ENCODE measurements at regions not wholly inside any gene's neighbourhood (a gene's known extent, or its start where the extent isn't known, plus 50 kb on each side); places are given as distances from the start of the nearest gene placed in this dataset.
"Not testable (repeated sequence)": the region's sequence is repeated elsewhere in the genome, so short reads cannot be mapped to it uniquely, and the experiment has no call there.

GRCh38 chr1:171397851-171398469 is 84.0 kb downstream of the FMO4 start:
- no peak for TF ChIP-seq CTCF (IDR thresholded peaks at IDR 0.05; ENCODE audit: low read depth, low read length, missing control alignments)
- in situ Hi-C loops (cut with HindIII; ENCODE audit: low sequenced_read_pairs), result no loop called here
- no peak overlapping the region for H3K4me3 ChIP-seq (ENCODE audit: low read depth, low read length)
- no peak for DNase-seq (ENCODE audit: low read depth)

GRCh38 chr1:171403393-171403792 is 81.9 kb upstream of the PRRC2C start:
- no peak for DNase-seq (ENCODE audit: low read depth)
- no peak for TF ChIP-seq CTCF (IDR thresholded peaks at IDR 0.05; ENCODE audit: low read depth, low read length, missing control alignments)
- in situ Hi-C loops (cut with HindIII; ENCODE audit: low sequenced_read_pairs), result no loop called here

GRCh38 chr1:171405391-171405714 is 80.0 kb upstream of the PRRC2C start:
- no peak for TF ChIP-seq CTCF (IDR thresholded peaks at IDR 0.05; ENCODE audit: low read depth, low read length, missing control alignments)
- no peak for DNase-seq (ENCODE audit: low read depth)
- in situ Hi-C loops (cut with HindIII; ENCODE audit: low sequenced_read_pairs), result no loop called here

More at GRCh38 chr1:171403393-171403792, 81.9 kb upstream of the PRRC2C start:
- no peak overlapping the region for H3K4me3 ChIP-seq (ENCODE audit: low read depth, low read length)

DNA sequence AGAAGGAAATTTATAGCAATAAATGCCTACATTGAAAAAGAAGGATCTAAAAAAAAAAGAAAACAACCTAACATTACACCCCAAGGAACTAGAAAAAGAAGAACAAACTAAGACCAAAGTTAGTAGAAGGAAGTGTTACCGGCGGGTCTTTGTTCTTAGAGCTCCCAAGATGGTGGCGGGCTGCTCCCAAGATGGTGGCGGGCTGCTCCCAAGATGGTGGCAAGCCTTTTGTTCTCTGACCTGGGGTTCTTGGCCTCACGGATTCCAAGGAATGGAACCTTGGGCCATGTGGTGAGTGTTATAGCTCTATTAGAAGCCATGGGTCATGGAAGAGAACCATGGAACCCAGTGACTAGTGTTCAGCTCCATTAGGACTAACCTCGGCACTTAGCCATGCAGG is 71.8 kb upstream of the PRRC2C start:
- DNase-seq (ENCODE audit: low read depth); H3K4me3 ChIP-seq (ENCODE audit: low read depth, low read length); in situ Hi-C loops (cut with HindIII; ENCODE audit: low sequenced_read_pairs): not testable (repeated sequence)

More at GRCh38 chr1:171405391-171405714, 80.0 kb upstream of the PRRC2C start:
- no peak overlapping the region for H3K4me3 ChIP-seq (ENCODE audit: low read depth, low read length)

GRCh38 chr1:171418546-171418945 is 66.8 kb upstream of the PRRC2C start:
- H3K4me3 ChIP-seq (ENCODE audit: low read depth, low read length), result no peak overlapping the region
- TF ChIP-seq CTCF (IDR thresholded peaks at IDR 0.05; ENCODE audit: low read depth, low read length, missing control alignments), result no peak
- in situ Hi-C loops (cut with HindIII; ENCODE audit: low sequenced_read_pairs), result no loop called here
- DNase-seq (ENCODE audit: low read depth), result no peak

DNA sequence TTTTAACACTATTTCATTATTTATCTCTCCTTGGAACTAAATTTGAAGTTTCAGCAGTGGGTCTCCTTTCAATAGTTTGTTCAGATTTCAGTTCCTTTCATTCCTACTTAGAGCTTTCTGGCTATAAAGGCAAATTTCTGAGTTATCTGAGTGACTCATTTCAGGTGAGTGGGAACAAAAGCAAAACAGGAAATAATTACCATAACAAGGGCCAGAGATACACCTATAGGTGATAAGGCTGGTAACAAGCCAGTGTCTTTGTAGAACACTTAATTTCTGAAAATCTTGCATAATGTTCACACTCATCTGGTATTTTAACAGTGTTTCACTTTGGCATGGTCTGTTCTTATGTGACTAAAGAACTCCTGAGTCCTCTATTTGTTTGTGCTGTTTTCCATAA is 64.5 kb upstream of the PRRC2C start:
- no peak for TF ChIP-seq CTCF (IDR thresholded peaks at IDR 0.05; ENCODE audit: low read depth, low read length, missing control alignments)
- H3K4me3 ChIP-seq (ENCODE audit: low read depth, low read length), result no peak overlapping the region
- in situ Hi-C loops (cut with HindIII; ENCODE audit: low sequenced_read_pairs), result no loop called here
- no peak for DNase-seq (ENCODE audit: low read depth)

- DNase-seq (ENCODE audit: low read depth), result no peak
- no peak overlapping the region for H3K4me3 ChIP-seq (ENCODE audit: low read depth, low read length)
- TF ChIP-seq CTCF (IDR thresholded peaks at IDR 0.05; ENCODE audit: low read depth, low read length, missing control alignments), result no peak
- in situ Hi-C loops (cut with HindIII; ENCODE audit: low sequenced_read_pairs), result no loop called here
Observed at GRCh38 chr1:171421413-171422020, 63.8 kb upstream of the PRRC2C start.

Data from astrocyte of the cerebellum (primary cell).